22Rv1 (cell line): ENCODE measurements at regions not wholly inside any gene's neighbourhood (a gene's known extent, or its start where the extent isn't known, plus 50 kb on each side); places are given as distances from the start of the nearest gene placed in this dataset.

ENCODE experiments used
- H3K27ac ChIP-seq: fragments of 450-650 bp; 2 replicates; pipeline ENCODE4 v1.5.1; 2017
- ZFX ChIP-seq: fragments of 450-650 bp; IDR thresholded peaks from 2 replicates; pipeline ENCODE4 v1.6.1; 2017; ENCODE audit warnings: antibody characterized with exemption, borderline replicate concordance
- TF ChIP-seq, protein P1 (sequence below): fragments of 450-650 bp; IDR thresholded peaks from 2 replicates; pipeline ENCODE4 v1.5.1; 2017; ENCODE audit warnings: mild to moderate bottlenecking

GRCh38 chr2:57443086-57443485, 603.5 kb upstream of the VRK2 start:
- TF ChIP-seq, protein P1, sequence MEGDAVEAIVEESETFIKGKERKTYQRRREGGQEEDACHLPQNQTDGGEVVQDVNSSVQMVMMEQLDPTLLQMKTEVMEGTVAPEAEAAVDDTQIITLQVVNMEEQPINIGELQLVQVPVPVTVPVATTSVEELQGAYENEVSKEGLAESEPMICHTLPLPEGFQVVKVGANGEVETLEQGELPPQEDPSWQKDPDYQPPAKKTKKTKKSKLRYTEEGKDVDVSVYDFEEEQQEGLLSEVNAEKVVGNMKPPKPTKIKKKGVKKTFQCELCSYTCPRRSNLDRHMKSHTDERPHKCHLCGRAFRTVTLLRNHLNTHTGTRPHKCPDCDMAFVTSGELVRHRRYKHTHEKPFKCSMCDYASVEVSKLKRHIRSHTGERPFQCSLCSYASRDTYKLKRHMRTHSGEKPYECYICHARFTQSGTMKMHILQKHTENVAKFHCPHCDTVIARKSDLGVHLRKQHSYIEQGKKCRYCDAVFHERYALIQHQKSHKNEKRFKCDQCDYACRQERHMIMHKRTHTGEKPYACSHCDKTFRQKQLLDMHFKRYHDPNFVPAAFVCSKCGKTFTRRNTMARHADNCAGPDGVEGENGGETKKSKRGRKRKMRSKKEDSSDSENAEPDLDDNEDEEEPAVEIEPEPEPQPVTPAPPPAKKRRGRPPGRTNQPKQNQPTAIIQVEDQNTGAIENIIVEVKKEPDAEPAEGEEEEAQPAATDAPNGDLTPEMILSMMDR, result no peak
- TF ChIP-seq ZFX, result no peak

GRCh38 chr2:57443973-57444521, 602.6 kb upstream of the VRK2 start:
- TF ChIP-seq, protein P1, result no peak
- no peak for TF ChIP-seq ZFX
- no peak overlapping the region for H3K27ac ChIP-seq

More at GRCh38 chr2:57443086-57443485, 603.5 kb upstream of the VRK2 start:
- H3K27ac ChIP-seq, result no peak overlapping the region

GRCh38 chr2:57444752-57445430, 601.7 kb upstream of the VRK2 start:
- no peak overlapping the region for H3K27ac ChIP-seq
- TF ChIP-seq ZFX, result no peak
- TF ChIP-seq, protein P1, result no peak

DNA sequence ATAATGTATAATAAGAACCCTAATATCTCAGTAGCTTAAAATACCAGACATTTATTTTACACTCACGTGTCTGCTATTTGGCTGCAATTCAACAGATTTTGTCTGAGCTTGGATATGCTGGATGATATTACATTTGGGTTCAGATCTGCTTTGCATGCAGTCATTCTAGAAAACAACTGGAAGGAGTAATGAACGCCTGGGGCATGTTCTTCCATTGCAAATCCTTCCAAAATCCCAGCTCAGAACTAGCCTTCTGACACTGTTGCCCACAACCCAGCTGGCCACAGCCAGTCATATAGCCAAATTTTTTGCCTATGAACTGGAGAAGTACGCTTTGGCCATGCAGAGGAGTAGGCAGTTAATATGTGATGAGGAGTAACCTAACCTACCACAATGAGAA, 597.8 kb upstream of the VRK2 start:
- H3K27ac ChIP-seq, result no peak overlapping the region
- no peak for TF ChIP-seq ZFX

DNA sequence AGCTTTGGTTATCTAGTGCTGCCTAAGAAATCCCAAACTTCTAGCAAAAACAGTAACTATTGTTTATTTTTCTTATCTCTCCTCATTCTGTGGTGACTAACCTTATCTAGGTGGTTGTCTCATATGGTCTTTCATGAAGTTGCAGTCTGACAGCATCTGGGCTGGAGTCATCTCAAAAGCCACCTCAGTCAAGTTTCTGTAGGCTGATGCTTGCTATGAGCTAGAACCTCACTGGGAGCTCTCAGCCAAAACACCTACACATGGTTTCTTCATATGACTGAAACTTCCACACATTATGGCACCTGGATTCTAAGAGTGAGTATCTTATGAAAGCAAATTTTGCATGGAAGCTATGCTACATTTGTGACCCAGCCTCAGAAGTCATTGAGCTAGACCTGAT, 596.4 kb upstream of the VRK2 start:
- H3K27ac ChIP-seq, result no peak overlapping the region
- TF ChIP-seq, protein P1, result no peak
- TF ChIP-seq ZFX, result no peak

DNA sequence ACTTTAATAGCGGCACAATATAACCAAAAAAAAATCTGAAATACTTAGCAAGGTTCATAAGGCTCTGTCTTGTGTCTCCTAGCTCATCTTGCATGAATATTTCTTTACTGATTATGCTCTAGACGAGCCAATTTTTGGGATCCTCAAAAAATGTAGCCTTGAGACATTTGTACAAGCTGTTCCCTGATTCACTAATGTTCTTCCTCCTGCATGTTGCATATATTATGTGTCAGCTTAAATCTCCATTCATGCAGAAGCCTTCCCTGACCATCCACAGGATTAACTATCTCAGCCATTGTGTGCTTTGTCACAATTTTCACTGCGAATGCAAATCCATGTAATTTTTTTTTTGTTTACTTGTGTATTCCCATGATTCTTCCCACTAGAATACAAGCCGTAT, 594.0 kb upstream of the VRK2 start:
- no peak for TF ChIP-seq ZFX
- TF ChIP-seq, protein P1, result no peak
- no peak overlapping the region for H3K27ac ChIP-seq

- TF ChIP-seq, protein P1, result peak; percentile 38
- TF ChIP-seq ZFX, result no peak
- no peak overlapping the region for H3K27ac ChIP-seq
These were observed 592.7 kb upstream of the VRK2 start for GRCh38 chr2:57453945-57454344.
